Esophagus muscularis mucosa (tissue), 4 donors: ENCODE measurements at regions not wholly inside any gene's neighbourhood (a gene's known extent, or its start where the extent isn't known, plus 50 kb on each side); places are given as distances from the start of the nearest gene placed in this dataset.

Experiments used
- DNase-seq: peaks from one replicate; pipeline ENCODE4 v3.0.0-alpha.2; 2017; ENCODE audit errors: extremely low spot score
- H3K27ac ChIP-seq, 4 donors: fragments of 200-600 bp; sonication (generic); replicated peaks in 1 of 4; 1 replicate in 3 of 4; 2 replicates in 1 of 4; pipeline ENCODE4 v1.5.1; 2016 to 2019; ENCODE audit warnings: mild to moderate bottlenecking in 1 of 4
- H3K27me3 ChIP-seq, 4 donors: fragments of 200-600 bp; sonication (generic); one replicate each; pipeline versions ENCODE4 v1.5.1 to v1.6.0; 2016 to 2019
- H3K36me3 ChIP-seq, 4 donors: fragments of 200-600 bp; sonication (generic); one replicate each; pipeline ENCODE4 v1.5.1; 2016 to 2019
- H3K4me1 ChIP-seq, 4 donors: fragments of 200-600 bp; sonication (generic); one replicate each; pipeline ENCODE4 v1.5.1; 2016 to 2019
- H3K4me3 ChIP-seq, 4 donors: fragments of 200-600 bp; sonication (generic); 1 replicate in 2 of 4; 2 replicates in 2 of 4; pipeline ENCODE4 v1.5.1; 2016 to 2019; ENCODE audit warnings: mild to moderate bottlenecking in 4 of 4, moderate library complexity in 1 of 4
- H3K9me3 ChIP-seq, 4 donors: fragments of 200-600 bp; sonication (generic); 1 replicate in 3 of 4; 2 replicates in 1 of 4; pipeline ENCODE4 v1.5.1; 2016 to 2019
- EP300 ChIP-seq: sonication (generic); formaldehyde crosslinking; IDR thresholded peaks from one replicate; pipeline ENCODE4 v1.6.1; 2017; ENCODE audit warnings: antibody characterized with exemption
- POLR2A ChIP-seq: fragments of 450-650 bp; IDR thresholded peaks from one replicate; pipeline ENCODE4 v1.6.1; 2017; ENCODE audit warnings: antibody characterized with exemption, moderate library complexity, mild to moderate bottlenecking, low read depth
- POLR2AphosphoS5 ChIP-seq, 2 donors: sonication (generic); formaldehyde crosslinking; IDR thresholded peaks; one replicate each; pipeline ENCODE4 v1.6.1; 2017; ENCODE audit warnings: antibody characterized with exemption in 2 of 2
- WGBS: methylation state at CpG from one replicate; pipeline ENCODE4 v1.1.5; 2018; 5-methylcytosine and 5-hydroxymethylcytosine counted together
- intact Hi-C: fragments of 100-400 bp; cut with DNase I; formaldehyde crosslinking; loops from one replicate; pipeline ENCODE4 v1.15.1; 2023
- TF ChIP-seq, protein P1 (sequence below), 3 experiments: fragments of 200-600 bp in 2 of 3; fragments of 450-650 bp in 1 of 3; sonication (generic) in 2 of 3; IDR thresholded peaks; one replicate each; pipeline ENCODE4 v1.5.1; 2017 to 2019; ENCODE audit warnings: antibody characterized with exemption in 3 of 3, mild to moderate bottlenecking in 2 of 3, moderate library complexity in 1 of 3

- Histone ChIP-seq H3K9me3 (no peaks in the 10 kb centered on the region), H3K36me3 (no peaks in the 10 kb centered on the region), H3K4me1 (no peaks in the 10 kb centered on the region), H3K27me3 (no peaks in the 10 kb centered on the region), H3K27ac (no peak overlapping the region), H3K4me3 (no peak overlapping the region)
- WGBS = 74% methylated on average over 7 of the region's 7 CpGs
- DNase-seq = no peak
- intact Hi-C loops = no loop called here
- TF ChIP-seq, protein P1, sequence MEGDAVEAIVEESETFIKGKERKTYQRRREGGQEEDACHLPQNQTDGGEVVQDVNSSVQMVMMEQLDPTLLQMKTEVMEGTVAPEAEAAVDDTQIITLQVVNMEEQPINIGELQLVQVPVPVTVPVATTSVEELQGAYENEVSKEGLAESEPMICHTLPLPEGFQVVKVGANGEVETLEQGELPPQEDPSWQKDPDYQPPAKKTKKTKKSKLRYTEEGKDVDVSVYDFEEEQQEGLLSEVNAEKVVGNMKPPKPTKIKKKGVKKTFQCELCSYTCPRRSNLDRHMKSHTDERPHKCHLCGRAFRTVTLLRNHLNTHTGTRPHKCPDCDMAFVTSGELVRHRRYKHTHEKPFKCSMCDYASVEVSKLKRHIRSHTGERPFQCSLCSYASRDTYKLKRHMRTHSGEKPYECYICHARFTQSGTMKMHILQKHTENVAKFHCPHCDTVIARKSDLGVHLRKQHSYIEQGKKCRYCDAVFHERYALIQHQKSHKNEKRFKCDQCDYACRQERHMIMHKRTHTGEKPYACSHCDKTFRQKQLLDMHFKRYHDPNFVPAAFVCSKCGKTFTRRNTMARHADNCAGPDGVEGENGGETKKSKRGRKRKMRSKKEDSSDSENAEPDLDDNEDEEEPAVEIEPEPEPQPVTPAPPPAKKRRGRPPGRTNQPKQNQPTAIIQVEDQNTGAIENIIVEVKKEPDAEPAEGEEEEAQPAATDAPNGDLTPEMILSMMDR (IDR thresholded peaks at IDR 0.05) = no peak
- TF ChIP-seq POLR2AphosphoS5 (IDR thresholded peaks at IDR 0.05) (no peak), EP300 (no peak), POLR2A (no peak)
Measured at GRCh38 chr10:111873621-111874135, 309.9 kb downstream of the GPAM start.

- Histone ChIP-seq H3K9me3 (no peaks in the 10 kb centered on the region), H3K27ac (no peak overlapping the region), H3K36me3 (no peaks in the 10 kb centered on the region), H3K4me3 (no peak overlapping the region), H3K4me1 (no peaks in the 10 kb centered on the region), H3K27me3 (no peaks in the 10 kb centered on the region)
- DNase-seq = no peak
- intact Hi-C loops = no loop called here
- WGBS = 67% methylated on average over 3 of the region's 3 CpGs
- TF ChIP-seq EP300 (no peak), POLR2AphosphoS5 (IDR thresholded peaks at IDR 0.05) (no peak), POLR2A (no peak)
- TF ChIP-seq, protein P1 (IDR thresholded peaks at IDR 0.05) = no peak
Measured at GRCh38 chr10:111874576-111874975, 309.0 kb downstream of the GPAM start.

DNA sequence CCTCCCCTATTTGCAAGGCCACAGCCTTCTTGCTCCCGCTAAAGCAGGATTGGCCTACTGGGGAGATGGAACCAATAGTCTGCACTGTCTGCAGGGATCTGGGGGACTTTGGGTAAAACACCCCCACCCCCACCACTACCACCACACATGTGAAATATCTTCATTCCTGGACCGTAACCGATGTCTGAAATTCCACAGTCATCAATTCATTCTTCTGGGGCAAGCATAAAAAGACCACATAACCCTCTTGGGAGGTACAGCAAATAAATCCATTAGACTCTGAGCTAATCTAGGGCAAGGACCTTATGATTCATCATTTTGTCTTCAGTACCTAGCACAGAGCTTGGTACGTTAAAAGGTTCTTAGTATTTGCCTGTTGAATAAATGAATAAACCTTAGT is 307.8 kb downstream of the GPAM start:
- Histone ChIP-seq H3K4me1 (no peaks in the 10 kb centered on the region), H3K4me3 (no peak overlapping the region), H3K36me3 (no peaks in the 10 kb centered on the region), H3K9me3 (no peaks in the 10 kb centered on the region), H3K27me3 (no peaks in the 10 kb centered on the region), H3K27ac (no peak overlapping the region)
- TF ChIP-seq POLR2AphosphoS5 (IDR thresholded peaks at IDR 0.05) (no peak), POLR2A (no peak)
- WGBS = 51% methylated on average over 4 of the region's 4 CpGs
- intact Hi-C loops = no loop called here
- no peak for DNase-seq

DNA sequence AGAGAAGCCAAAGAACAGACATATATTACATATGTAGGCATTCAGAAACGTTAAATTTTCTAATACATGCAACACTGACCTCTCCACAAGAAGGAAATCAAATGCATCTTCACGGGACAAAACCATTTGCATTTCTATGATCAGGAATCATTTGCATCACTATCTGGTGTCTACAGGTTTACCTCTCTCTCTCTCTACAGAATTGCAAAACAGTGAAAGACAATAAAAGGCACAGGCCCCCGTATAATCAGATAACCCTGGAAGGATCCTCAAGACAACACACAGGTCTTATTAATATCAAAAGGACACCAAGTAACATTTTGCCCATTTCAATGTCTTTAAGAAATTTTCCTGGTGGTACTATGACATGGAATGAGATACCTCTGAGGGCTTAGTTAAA is 306.3 kb downstream of the GPAM start:
- intact Hi-C loops = no loop called here
- H3K36me3 ChIP-seq = no peaks in the 10 kb centered on the region
- H3K4me1 ChIP-seq = no peaks in the 10 kb centered on the region
- TF ChIP-seq POLR2AphosphoS5 (IDR thresholded peaks at IDR 0.05) (no peak), EP300 (no peak), POLR2A (no peak)
- TF ChIP-seq, protein P1 (IDR thresholded peaks at IDR 0.05) = no peak
- 50% methylated on average over 3 of the region's 3 CpGs for WGBS
- no peaks in the 10 kb centered on the region for H3K27me3 ChIP-seq
- no peak overlapping the region for H3K27ac ChIP-seq
- DNase-seq = no peak
- peaks cover 0 to 4% (median 0%) of the 10 kb centered on the region in 4 donors for H3K9me3 ChIP-seq
- H3K4me3 ChIP-seq = no peak overlapping the region

GRCh38 chr10:111879969-111880368 is 303.6 kb downstream of the GPAM start:
- DNase-seq = no peak
- TF ChIP-seq POLR2AphosphoS5 (IDR thresholded peaks at IDR 0.05) = no peak
- TF ChIP-seq POLR2A = no peak
- TF ChIP-seq, protein P1 (IDR thresholded peaks at IDR 0.05) = no peak
- no peak for TF ChIP-seq EP300
- no peak overlapping the region for H3K4me3 ChIP-seq
- no peaks in the 10 kb centered on the region for H3K27me3 ChIP-seq
- intact Hi-C loops = no loop called here
- H3K4me1 ChIP-seq = no peaks in the 10 kb centered on the region
- H3K36me3 ChIP-seq = no peaks in the 10 kb centered on the region
- no peak overlapping the region for H3K27ac ChIP-seq
- peaks cover 0 to 4% (median 0%) of the 10 kb centered on the region in 4 donors for H3K9me3 ChIP-seq
- 72% methylated on average over 2 of the region's 2 CpGs for WGBS
